ENCODE measurements at regions not wholly inside any gene's neighbourhood (a gene's known extent, or its start where the extent isn't known, plus 50 kb on each side); places are given as distances from the start of the nearest gene placed in this dataset.

DNA sequence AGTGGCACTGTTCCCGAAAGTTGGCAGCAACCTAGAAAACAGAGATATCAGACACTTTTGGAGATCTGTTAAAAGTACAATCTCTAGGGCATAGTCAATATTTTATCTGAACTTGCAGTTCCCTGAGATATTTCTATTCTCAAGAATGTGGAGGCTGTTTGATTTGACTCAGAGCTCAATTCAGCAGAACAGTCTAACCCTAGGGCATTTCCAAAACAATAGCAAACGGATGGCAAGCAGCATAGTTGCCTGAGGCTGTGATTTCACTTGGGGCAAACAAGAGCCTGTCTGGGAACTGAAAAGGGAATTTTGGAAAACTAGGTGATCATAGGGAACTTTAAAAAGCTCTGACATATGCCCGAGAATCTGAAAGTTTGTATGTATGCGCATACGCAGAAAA lies 772.8 kb upstream of the LRRTM1 start:
- in situ Hi-C loops (cut with MboI) = no loop called here
- Histone ChIP-seq H4K20me1 (ENCODE audit: control insufficient read depth, insufficient read depth) (no peaks in the 10 kb centered on the region), H3K36me3 (ENCODE audit: control insufficient read depth in 2 of 2, insufficient read depth in 2 of 2, low read length in 1 of 2) (no peaks in the 10 kb centered on the region), H3K27me3 (replicated peaks in 1 of 2; ENCODE audit: control insufficient read depth in 2 of 2, insufficient read depth in 2 of 2, low read length in 1 of 2) (no peaks in the 10 kb centered on the region), H3K9me3 (replicated peaks; ENCODE audit: control insufficient read depth, insufficient read depth, low read length) (no peaks in the 10 kb centered on the region), H3K4me3 (no peak overlapping the region), H3K27ac (ENCODE audit: control insufficient read depth, insufficient read depth) (no peak overlapping the region), H3K4me2 (ENCODE audit: control insufficient read depth, insufficient read depth) (no peak overlapping the region), H3K4me1 (ENCODE audit: control insufficient read depth, insufficient read depth, low read length) (no peaks in the 10 kb centered on the region), H2AFZ (ENCODE audit: control insufficient read depth, low read depth, low read length) (no peak overlapping the region), H3K79me2 (ENCODE audit: control insufficient read depth, insufficient read depth, low read length) (no peaks in the 10 kb centered on the region), H3K9ac (ENCODE audit: control insufficient read depth, insufficient read depth, low read length) (no peak overlapping the region)
- POLR2A ChIA-PET = no interaction called here
- intact Hi-C loops (cut with micrococcal nuclease; ENCODE audit: unreplicated experiment) = no loop called here
- TF ChIP-seq BCL11A (IDR thresholded peaks at IDR 0.05; ENCODE audit: low read depth, low read length) = no peak
- TF ChIP-seq, protein P1, sequence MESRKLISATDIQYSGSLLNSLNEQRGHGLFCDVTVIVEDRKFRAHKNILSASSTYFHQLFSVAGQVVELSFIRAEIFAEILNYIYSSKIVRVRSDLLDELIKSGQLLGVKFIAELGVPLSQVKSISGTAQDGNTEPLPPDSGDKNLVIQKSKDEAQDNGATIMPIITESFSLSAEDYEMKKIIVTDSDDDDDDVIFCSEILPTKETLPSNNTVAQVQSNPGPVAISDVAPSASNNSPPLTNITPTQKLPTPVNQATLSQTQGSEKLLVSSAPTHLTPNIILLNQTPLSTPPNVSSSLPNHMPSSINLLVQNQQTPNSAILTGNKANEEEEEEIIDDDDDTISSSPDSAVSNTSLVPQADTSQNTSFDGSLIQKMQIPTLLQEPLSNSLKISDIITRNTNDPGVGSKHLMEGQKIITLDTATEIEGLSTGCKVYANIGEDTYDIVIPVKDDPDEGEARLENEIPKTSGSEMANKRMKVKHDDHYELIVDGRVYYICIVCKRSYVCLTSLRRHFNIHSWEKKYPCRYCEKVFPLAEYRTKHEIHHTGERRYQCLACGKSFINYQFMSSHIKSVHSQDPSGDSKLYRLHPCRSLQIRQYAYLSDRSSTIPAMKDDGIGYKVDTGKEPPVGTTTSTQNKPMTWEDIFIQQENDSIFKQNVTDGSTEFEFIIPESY (IDR thresholded peaks at IDR 0.05) = no peak
- TF ChIP-seq REST (IDR thresholded peaks at IDR 0.05; ENCODE audit: low read depth, low read length) = no peak
- no peak for TF ChIP-seq STAT3 (IDR thresholded peaks at IDR 0.05; ENCODE audit: low read depth, low read length)
- TF ChIP-seq, protein P2, sequence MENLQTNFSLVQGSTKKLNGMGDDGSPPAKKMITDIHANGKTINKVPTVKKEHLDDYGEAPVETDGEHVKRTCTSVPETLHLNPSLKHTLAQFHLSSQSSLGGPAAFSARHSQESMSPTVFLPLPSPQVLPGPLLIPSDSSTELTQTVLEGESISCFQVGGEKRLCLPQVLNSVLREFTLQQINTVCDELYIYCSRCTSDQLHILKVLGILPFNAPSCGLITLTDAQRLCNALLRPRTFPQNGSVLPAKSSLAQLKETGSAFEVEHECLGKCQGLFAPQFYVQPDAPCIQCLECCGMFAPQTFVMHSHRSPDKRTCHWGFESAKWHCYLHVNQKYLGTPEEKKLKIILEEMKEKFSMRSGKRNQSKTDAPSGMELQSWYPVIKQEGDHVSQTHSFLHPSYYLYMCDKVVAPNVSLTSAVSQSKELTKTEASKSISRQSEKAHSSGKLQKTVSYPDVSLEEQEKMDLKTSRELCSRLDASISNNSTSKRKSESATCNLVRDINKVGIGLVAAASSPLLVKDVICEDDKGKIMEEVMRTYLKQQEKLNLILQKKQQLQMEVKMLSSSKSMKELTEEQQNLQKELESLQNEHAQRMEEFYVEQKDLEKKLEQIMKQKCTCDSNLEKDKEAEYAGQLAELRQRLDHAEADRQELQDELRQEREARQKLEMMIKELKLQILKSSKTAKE (IDR thresholded peaks at IDR 0.05; ENCODE audit: low read depth, poor library complexity, severe bottlenecking) = no peak
- TF ChIP-seq CREM (IDR thresholded peaks at IDR 0.05; ENCODE audit: low read depth) = no peak
- TF ChIP-seq LARP7 (IDR thresholded peaks at IDR 0.05) = no peak
- no peak for TF ChIP-seq CTCF (IDR thresholded peaks at IDR 0.05 in 2 of 3, conservative IDR thresholded peaks at IDR 0.05 in 1 of 3; ENCODE audit: control insufficient read depth in 2 of 3, extremely low read depth in 1 of 3, insufficient read depth in 1 of 3, low read depth in 3 of 3, low read length in 3 of 3)
- no peak for TF ChIP-seq TARDBP (IDR thresholded peaks at IDR 0.05; ENCODE audit: borderline replicate concordance)
- TF ChIP-seq SREBF1 (IDR thresholded peaks at IDR 0.05; ENCODE audit: low read length) = no peak
- SMC1A ChIA-PET (ENCODE audit: uncharacterized antibody, unreplicated experiment) = no interaction called here
- DNase-seq (ENCODE audit: low read depth, low spot score) = no peak
- RAD21 ChIA-PET (ENCODE audit: unreplicated experiment) = no interaction called here
- CTCF ChIA-PET = no interaction called here
- no TSS peak for BruUV-seq (replicated peaks)
- WGBS (ENCODE audit: insufficient coverage, insufficient replicate concordance, low lambda C conversion rate, missing lambda C conversion rate) = 52% methylated on average over 5 of the region's 5 CpGs
- no peak for ATAC-seq
- no peak for FAIRE-seq
